Small intestine (tissue), 7 donors: ENCODE measurements at regions not wholly inside any gene's neighbourhood (a gene's known extent, or its start where the extent isn't known, plus 50 kb on each side); places are given as distances from the start of the nearest gene placed in this dataset.

ENCODE experiments used
- DNase-seq, 2 donors: peaks; one replicate each; pipeline versions ENCODE4 v3.0.0 to v3.0.0-alpha.2; 2013
- FAIRE-seq: peaks from 2 replicates; lab custom pipeline; 2012; peaks lifted over from hg19 to GRCh38; lab: Jason Lieb, UNC
- H3K27ac ChIP-seq, 3 donors: one replicate each; pipeline ENCODE4 v1.5.1; 2013; ENCODE audit warnings: low read length in 2 of 3, mild to moderate bottlenecking in 2 of 3, control low read depth in 1 of 3, inconsistent platforms in 1 of 3, low read depth in 1 of 3, moderate library complexity in 1 of 3
- H3K27me3 ChIP-seq, 3 donors: one replicate each; pipeline ENCODE4 v1.6.1; 2013; ENCODE audit warnings: low read length in 3 of 3, inconsistent platforms in 1 of 3; ENCODE audit not compliant: control insufficient read depth in 3 of 3, insufficient read depth in 3 of 3
- H3K36me3 ChIP-seq, 3 donors: one replicate each; pipeline ENCODE4 v1.6.1; 2013; ENCODE audit warnings: low read length in 3 of 3, inconsistent platforms in 1 of 3, low read depth in 1 of 3, mild to moderate bottlenecking in 1 of 3, moderate library complexity in 1 of 3; ENCODE audit not compliant: control insufficient read depth in 3 of 3, insufficient read depth in 2 of 3
- H3K4me1 ChIP-seq, 3 donors: one replicate each; pipeline ENCODE4 v1.6.1; 2013; ENCODE audit warnings: low read length in 2 of 3, inconsistent platforms in 1 of 3, low read depth in 1 of 3, mild to moderate bottlenecking in 1 of 3, moderate library complexity in 1 of 3; ENCODE audit not compliant: control insufficient read depth in 3 of 3, insufficient read depth in 2 of 3
- H3K4me3 ChIP-seq, 3 donors: one replicate each; pipeline ENCODE4 v1.5.1; 2013; ENCODE audit warnings: low read length in 3 of 3, control low read depth in 1 of 3, inconsistent platforms in 1 of 3, low read depth in 1 of 3, mild to moderate bottlenecking in 1 of 3, moderate library complexity in 1 of 3
- H3K9me3 ChIP-seq, 2 donors: one replicate each; pipeline ENCODE4 v1.6.1; 2013; ENCODE audit warnings: low read depth in 1 of 2, low read length in 1 of 2; ENCODE audit not compliant: control insufficient read depth in 2 of 2, insufficient read depth in 1 of 2
- WGBS, 3 donors: extraction: QIAGEN DNeasy Blood & Tissue Kit; methylation state at CpG; one replicate each; pipeline ENCODE4 v1.1.7; 2013; 5-methylcytosine and 5-hydroxymethylcytosine counted together
- donor health status: healthy with polysubstance abuse.
- donor health status: control.
- donor health status: control.
- donor health status: Bipolar disorder and iron deficiency.
- donor health status: healthy.

GRCh38 chr10:131694168-131694780, 206.5 kb upstream of the PPP2R2D start:
- Histone ChIP-seq H3K27ac (no peak overlapping the region), H3K4me3 (no peak overlapping the region), H3K4me1 (no peaks in the 10 kb centered on the region), H3K9me3 (no peaks in the 10 kb centered on the region), H3K36me3 (no peaks in the 10 kb centered on the region), H3K27me3 (peaks cover 0 to 3% (median 0%) of the 10 kb centered on the region in 3 donors)
- 59 to 75% (median 70%) methylated on average over 11 of the region's 11 CpGs for WGBS, 3 donors
- FAIRE-seq (no peak), DNase-seq (no peak)

- no peak for FAIRE-seq
- no peak for DNase-seq
- 74 to 84% (median 77%) methylated on average over 11 of the region's 11 CpGs for WGBS, 3 donors
Measured at GRCh38 chr10:131694781-131695495, 205.9 kb upstream of the PPP2R2D start.

GRCh38 chr10:131695496-131696165, 205.2 kb upstream of the PPP2R2D start:
- no peak overlapping the region for H3K27ac ChIP-seq
- DNase-seq, result no peak
- WGBS, 3 donors, result 74 to 84% (median 84%) methylated on average over 23 of the region's 23 CpGs
- H3K4me3 ChIP-seq, result no peak overlapping the region
- FAIRE-seq, result no peak
- H3K27me3 ChIP-seq, result peaks cover 0 to 3% (median 0%) of the 10 kb centered on the region in 3 donors
- H3K36me3 ChIP-seq, result no peaks in the 10 kb centered on the region
- H3K4me1 ChIP-seq, result no peaks in the 10 kb centered on the region
- H3K9me3 ChIP-seq, result no peaks in the 10 kb centered on the region

More at GRCh38 chr10:131694781-131695495, 205.9 kb upstream of the PPP2R2D start:
- Histone ChIP-seq H3K4me1 (no peaks in the 10 kb centered on the region), H3K4me3 (no peak overlapping the region), H3K27ac (no peak overlapping the region), H3K27me3 (peaks cover 0 to 3% (median 0%) of the 10 kb centered on the region in 3 donors), H3K9me3 (no peaks in the 10 kb centered on the region), H3K36me3 (no peaks in the 10 kb centered on the region)

- FAIRE-seq (no peak), DNase-seq (no peak)
- H3K27ac ChIP-seq, result no peak overlapping the region
- no peaks in the 10 kb centered on the region for H3K9me3 ChIP-seq
- no peak overlapping the region for H3K4me3 ChIP-seq
- H3K36me3 ChIP-seq, result no peaks in the 10 kb centered on the region
- WGBS, 3 donors, result 68 to 77% (median 73%) methylated on average over 21 of the region's 21 CpGs
- H3K27me3 ChIP-seq, result peaks cover 0 to 3% (median 0%) of the 10 kb centered on the region in 3 donors
- H3K4me1 ChIP-seq, result no peaks in the 10 kb centered on the region
Measured at GRCh38 chr10:131697476-131698128, 203.2 kb upstream of the PPP2R2D start.

- FAIRE-seq (no peak), DNase-seq (no peak)
- Histone ChIP-seq H3K27me3 (peaks cover 0 to 3% (median 0%) of the 10 kb centered on the region in 3 donors), H3K4me1 (no peaks in the 10 kb centered on the region), H3K36me3 (no peaks in the 10 kb centered on the region), H3K27ac (no peak overlapping the region), H3K9me3 (no peaks in the 10 kb centered on the region), H3K4me3 (no peak overlapping the region)
- 69 to 86% (median 81%) methylated on average over 10 of the region's 10 CpGs for WGBS, 3 donors
Measured at GRCh38 chr10:131698232-131698631, 202.6 kb upstream of the PPP2R2D start.

- FAIRE-seq (no peak), DNase-seq (no peak)
- Histone ChIP-seq H3K4me1 (no peaks in the 10 kb centered on the region), H3K9me3 (no peaks in the 10 kb centered on the region), H3K4me3 (no peak overlapping the region), H3K27ac (no peak overlapping the region), H3K36me3 (no peaks in the 10 kb centered on the region), H3K27me3 (peaks cover 0 to 3% (median 0%) of the 10 kb centered on the region in 3 donors)
- WGBS, 3 donors, result 84 to 88% (median 87%) methylated on average over 12 of the region's 12 CpGs
Measured at GRCh38 chr10:131698986-131699385, 201.8 kb upstream of the PPP2R2D start.

GRCh38 chr10:131700032-131700431, 200.8 kb upstream of the PPP2R2D start:
- 63 to 73% (median 73%) methylated on average over 7 of the region's 7 CpGs for WGBS, 3 donors
- Histone ChIP-seq H3K27ac (no peak overlapping the region), H3K27me3 (no peaks in the 10 kb centered on the region), H3K4me1 (no peaks in the 10 kb centered on the region), H3K36me3 (no peaks in the 10 kb centered on the region), H3K4me3 (no peak overlapping the region), H3K9me3 (no peaks in the 10 kb centered on the region)
- DNase-seq, result no peak
- FAIRE-seq, result no peak

- Histone ChIP-seq H3K27ac (no peak overlapping the region), H3K4me3 (no peak overlapping the region), H3K4me1 (no peaks in the 10 kb centered on the region), H3K9me3 (no peaks in the 10 kb centered on the region), H3K27me3 (no peaks in the 10 kb centered on the region), H3K36me3 (no peaks in the 10 kb centered on the region)
- 64 to 78% (median 68%) methylated on average over 10 of the region's 10 CpGs for WGBS, 3 donors
- DNase-seq (no peak), FAIRE-seq (no peak)
Measured at GRCh38 chr10:131700506-131700905, 200.3 kb upstream of the PPP2R2D start.
